Stimulated activated CD4-positive, alpha-beta T cell treated with anti-CD3 and anti-CD28 coated beads, TNF-alpha, amount 100 ng/mL, for 24 hours (primary cell): ENCODE measurements at regions not wholly inside any gene's neighbourhood (a gene's known extent, or its start where the extent isn't known, plus 50 kb on each side); places are given as distances from the start of the nearest gene placed in this dataset.
A peak's percentile ranks its signal among the peaks of the same experiment; 100 is the strongest.

Experiments
- DNase-seq, 3 experiments: peaks; one replicate each; pipeline ENCODE4 v3.0.0-alpha.2; 2020; ENCODE audit warnings: low read depth in 3 of 3

DNA sequence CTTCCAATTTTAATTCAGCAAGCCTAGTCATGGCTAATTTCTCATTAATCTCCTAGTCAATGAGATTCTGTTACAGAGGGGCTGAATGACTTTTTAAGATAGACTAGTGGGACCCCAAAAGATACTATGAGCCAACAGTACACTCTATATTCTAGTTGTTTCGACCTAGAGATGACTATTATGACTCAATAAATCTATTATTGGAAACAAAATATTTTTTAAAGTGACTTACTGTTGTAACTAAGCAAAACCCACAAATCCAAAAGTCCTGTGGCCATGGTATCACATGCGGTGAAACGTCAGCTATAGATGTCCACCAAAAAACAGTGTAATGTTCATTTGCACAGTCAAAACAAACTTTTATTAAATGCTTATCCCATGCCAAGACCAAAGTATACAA lies 95.3 kb upstream of the ADO start:
- no peak for DNase-seq

DNA sequence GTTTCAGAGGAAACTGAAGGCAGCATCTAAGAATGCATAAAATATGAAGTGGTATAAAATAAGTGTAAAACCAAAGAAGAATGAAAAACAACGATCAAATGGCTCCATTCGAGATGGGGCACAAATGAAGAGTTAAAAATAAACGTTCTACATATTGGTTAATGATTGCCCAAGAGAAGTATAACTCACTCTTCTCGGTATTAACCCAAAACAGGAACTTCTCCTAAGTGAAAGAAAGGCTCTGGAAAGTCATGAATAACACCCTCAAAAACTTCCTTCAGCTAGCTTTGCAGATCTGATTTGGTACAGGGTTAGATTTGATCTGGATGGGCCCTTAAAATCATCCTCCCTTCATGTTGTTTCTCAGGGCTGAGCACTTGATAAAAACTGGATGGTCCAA lies 94.3 kb upstream of the ADO start:
- DNase-seq, result no peak

DNA sequence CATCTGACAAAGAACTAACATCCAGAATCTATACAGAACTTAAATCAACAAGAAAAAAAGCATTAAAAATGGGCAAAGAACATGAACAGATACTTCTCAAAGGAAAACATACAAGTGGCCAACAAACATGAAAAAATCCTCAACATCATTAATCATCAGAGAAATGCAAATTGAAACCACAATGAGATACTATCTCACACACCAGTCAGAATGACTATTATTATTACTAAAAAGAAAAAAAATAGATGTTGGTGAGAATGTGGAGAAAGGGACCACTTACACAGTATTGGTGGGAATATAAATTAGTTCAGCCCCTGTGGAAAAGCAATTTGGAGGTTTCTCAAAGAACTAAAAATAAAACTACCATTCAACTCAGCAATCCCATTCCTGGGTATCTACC lies 89.1 kb upstream of the ADO start:
- no peak for DNase-seq

DNA sequence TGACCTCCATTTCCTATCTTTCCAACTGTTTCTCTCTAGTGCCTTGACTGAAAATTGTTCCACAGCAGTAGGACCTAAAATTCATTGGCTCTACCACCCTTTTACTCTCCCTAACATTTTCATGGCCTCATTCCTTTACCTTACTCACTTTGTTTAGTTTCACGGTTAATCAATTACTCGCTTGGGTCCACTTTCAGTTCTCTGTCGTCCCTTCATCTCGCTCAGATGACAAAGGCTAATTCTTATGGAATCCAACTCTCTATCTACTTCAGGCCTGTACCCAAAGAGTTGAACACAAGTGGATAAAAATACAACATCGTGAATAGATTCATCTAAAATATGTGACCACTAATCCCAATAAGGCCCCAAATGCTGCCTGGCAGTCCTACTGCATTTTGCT lies 85.9 kb upstream of the ADO start:
- no peak for DNase-seq

GRCh38 chr10:62719061-62719460 lies 85.5 kb upstream of the ADO start:
- no peak for DNase-seq

- DNase-seq, result no peak
Measured at GRCh38 chr10:62721687-62722086, 82.8 kb upstream of the ADO start.

GRCh38 chr10:62723375-62723774 lies 81.1 kb upstream of the ADO start:
- DNase-seq, result no peak

GRCh38 chr10:62724465-62724864 lies 80.1 kb upstream of the ADO start:
- no peak for DNase-seq

GRCh38 chr10:62726142-62726541 lies 78.4 kb upstream of the ADO start:
- peak; percentile 27 to 68 (median 63) for DNase-seq

- no peak for DNase-seq
Measured at GRCh38 chr10:62726638-62727037, 77.9 kb upstream of the ADO start.

- no peak for DNase-seq
Measured at GRCh38 chr10:62727934-62728333, 76.6 kb upstream of the ADO start.

DNA sequence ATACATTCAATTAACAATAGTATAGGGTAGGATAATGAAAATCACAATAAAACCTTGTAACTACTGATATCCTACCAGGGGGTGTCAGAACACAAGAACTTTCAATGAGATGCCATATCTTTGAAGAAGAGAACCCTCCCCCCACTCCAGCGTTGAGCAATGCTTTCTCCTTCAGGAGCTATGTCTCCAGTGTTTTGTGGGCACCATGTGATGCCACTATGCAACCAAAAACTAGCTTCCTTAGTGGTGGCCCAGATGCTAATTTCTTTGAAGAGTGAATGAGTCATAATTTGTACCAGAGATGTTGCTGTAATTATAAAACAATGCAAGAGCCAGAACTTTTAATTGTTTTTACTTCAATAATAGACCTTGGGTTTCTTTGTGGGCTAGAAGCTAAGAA lies 76.0 kb upstream of the ADO start:
- DNase-seq, result no peak

GRCh38 chr10:62732841-62733653 lies 71.5 kb upstream of the ADO start:
- DNase-seq, result peak; percentile 40 to 45 (median 40)

DNA sequence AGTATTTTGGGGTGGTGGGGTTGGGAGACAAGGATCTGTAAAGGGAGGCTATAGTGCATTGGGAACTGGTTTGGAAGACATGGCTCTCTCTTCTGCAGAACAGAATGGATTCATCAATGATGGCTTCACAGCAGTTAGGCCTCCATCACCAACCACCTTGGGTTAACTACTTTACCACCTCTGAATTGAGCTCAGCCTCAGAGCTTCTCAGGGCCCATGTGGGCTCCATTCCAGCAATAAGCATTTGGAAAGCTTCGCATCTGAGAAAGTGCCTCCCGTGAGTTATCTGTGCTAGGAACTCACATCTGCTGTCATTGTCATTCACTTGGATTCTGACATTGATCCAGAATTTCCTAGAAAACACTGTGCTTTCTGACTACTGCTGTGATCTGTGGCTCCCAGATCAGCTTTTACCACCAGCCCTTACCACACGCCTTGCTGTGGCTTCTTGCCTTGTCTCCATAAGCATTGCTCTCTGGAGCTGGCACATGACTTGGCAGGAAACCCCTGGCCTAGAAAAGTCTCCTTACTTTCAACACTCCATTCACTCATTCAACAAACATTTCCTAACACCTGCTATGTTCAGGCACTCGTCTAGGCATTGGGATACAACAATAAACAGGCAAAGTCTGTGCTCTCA lies 70.7 kb upstream of the ADO start:
- DNase-seq, result no peak

DNA sequence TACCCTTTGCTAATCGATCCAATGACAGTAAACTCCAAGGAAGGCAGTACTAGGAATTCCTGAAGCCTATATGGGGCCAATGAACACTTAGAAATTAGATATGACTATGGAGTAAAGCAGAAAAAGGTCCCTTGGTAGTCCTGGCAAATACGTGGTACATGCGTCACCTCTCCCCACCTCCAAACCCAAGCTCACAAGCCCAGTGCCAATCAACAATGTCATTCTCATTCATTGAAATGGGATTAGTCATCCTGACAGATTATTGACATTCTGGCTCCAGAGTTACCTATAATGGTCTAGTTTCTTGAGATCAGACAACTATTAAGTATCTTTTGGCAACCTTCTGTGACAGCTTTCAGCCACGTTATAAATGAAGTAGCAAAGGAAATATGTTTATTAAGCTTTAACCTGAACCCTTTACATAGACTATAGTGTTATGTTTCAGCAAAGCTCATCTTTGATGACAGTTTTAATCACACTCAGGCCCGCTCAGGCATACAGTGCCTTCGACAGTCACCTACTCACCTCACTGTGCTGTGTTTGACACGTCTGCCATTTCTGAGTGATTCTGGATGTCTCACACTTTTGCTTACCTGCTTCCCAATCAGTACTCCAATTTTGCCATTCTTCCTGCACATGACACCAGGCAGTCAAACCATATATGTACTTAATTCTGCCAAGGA lies 69.6 kb upstream of the ADO start:
- DNase-seq, result no peak

DNA sequence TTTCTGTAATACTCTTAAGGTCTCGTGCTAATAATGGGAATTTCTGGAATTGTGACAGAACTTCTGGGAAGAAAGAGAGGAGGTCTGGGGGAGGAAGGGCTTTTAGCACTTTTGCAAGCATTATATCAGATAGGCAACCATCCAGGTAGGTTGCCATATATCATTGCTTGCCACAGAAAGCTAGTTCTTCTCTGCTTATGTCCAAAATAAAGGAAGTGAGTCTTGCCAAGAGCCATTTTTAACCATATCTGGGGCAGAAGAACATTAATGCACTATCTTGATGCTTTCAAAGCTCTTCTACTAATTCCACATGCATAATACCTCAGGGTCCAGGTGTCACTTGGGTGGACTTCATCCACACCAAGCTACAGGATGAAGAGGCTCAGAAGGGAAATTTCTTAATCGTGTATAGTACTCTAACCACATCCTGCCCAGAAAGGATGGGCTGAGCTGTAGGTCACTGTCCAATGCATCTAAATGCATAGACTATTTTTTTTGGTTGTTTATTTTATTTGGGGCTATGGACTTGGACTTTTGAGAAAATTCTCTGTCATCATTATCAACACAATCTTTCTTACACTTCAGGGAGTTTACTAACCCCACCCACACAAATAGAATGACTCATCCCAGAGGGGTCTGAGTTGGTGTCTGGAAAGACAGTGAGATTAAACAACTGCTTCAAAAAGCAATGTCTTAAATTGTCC lies 68.9 kb upstream of the ADO start:
- DNase-seq, result no peak

- DNase-seq, result no peak
Measured at GRCh38 chr10:62736168-62736546, 68.4 kb upstream of the ADO start.

- no peak for DNase-seq
Measured at GRCh38 chr10:62738916-62739315, 65.6 kb upstream of the ADO start.

GRCh38 chr10:62740885-62741745 lies 63.4 kb upstream of the ADO start:
- no peak for DNase-seq

GRCh38 chr10:62741996-62742395 lies 62.5 kb upstream of the ADO start:
- no peak for DNase-seq

- no peak for DNase-seq
Measured at GRCh38 chr10:62742536-62743061, 61.9 kb upstream of the ADO start.
